NCI-H510A treated with DMSO at 0.1 percent for 48 hours (cell line): ENCODE measurements at regions not wholly inside any gene's neighbourhood (a gene's known extent, or its start where the extent isn't known, plus 50 kb on each side); places are given as distances from the start of the nearest gene placed in this dataset.
"Not testable (repeated sequence)": the region's sequence is repeated elsewhere in the genome, so short reads cannot be mapped to it uniquely, and the experiment has no call there.

Source experiments
- DNase-seq: peaks from one replicate; lab custom pipeline; 2025; lab: John Stamatoyannopoulos, UW

GRCh38 chr10:65275296-65275695, 1650.5 kb upstream of the LRRTM3 start:
- DNase-seq = no peak

- no peak for DNase-seq
Measured at GRCh38 chr10:65284495-65285041, 1641.3 kb upstream of the LRRTM3 start.

- DNase-seq = not testable (repeated sequence)
Measured at GRCh38 chr10:65285726-65286125, 1640.1 kb upstream of the LRRTM3 start.

- DNase-seq = no peak
Measured at GRCh38 chr10:65291286-65291685, 1634.5 kb upstream of the LRRTM3 start.

GRCh38 chr10:65292551-65292950, 1633.3 kb upstream of the LRRTM3 start:
- no peak for DNase-seq

- no peak for DNase-seq
Measured at GRCh38 chr10:65294329-65294728, 1631.5 kb upstream of the LRRTM3 start.

- no peak for DNase-seq
Measured at GRCh38 chr10:65301181-65301580, 1624.7 kb upstream of the LRRTM3 start.

GRCh38 chr10:65306201-65306600, 1619.6 kb upstream of the LRRTM3 start:
- DNase-seq = no peak

- no peak for DNase-seq
Measured at GRCh38 chr10:65312876-65313275, 1613.0 kb upstream of the LRRTM3 start.

GRCh38 chr10:65313406-65313805, 1612.4 kb upstream of the LRRTM3 start:
- no peak for DNase-seq

- DNase-seq = no peak
Measured at GRCh38 chr10:65314253-65314652, 1611.6 kb upstream of the LRRTM3 start.

GRCh38 chr10:65319493-65319892, 1606.3 kb upstream of the LRRTM3 start:
- no peak for DNase-seq

GRCh38 chr10:65320236-65321026, 1605.4 kb upstream of the LRRTM3 start:
- no peak for DNase-seq

GRCh38 chr10:65323802-65324201, 1602.0 kb upstream of the LRRTM3 start:
- DNase-seq = no peak

- no peak for DNase-seq
Measured at GRCh38 chr10:65325913-65326312, 1599.9 kb upstream of the LRRTM3 start.

- DNase-seq = no peak
Measured at GRCh38 chr10:65328486-65328885, 1597.3 kb upstream of the LRRTM3 start.

- DNase-seq = no peak
Measured at GRCh38 chr10:65335311-65335710, 1590.5 kb upstream of the LRRTM3 start.

- DNase-seq = no peak
Measured at GRCh38 chr10:65340340-65340739, 1585.5 kb upstream of the LRRTM3 start.

GRCh38 chr10:65341323-65341925, 1584.4 kb upstream of the LRRTM3 start:
- no peak for DNase-seq

- DNase-seq = no peak
Measured at GRCh38 chr10:65342245-65342644, 1583.6 kb upstream of the LRRTM3 start.

- DNase-seq = no peak
Measured at GRCh38 chr10:65346466-65346865, 1579.4 kb upstream of the LRRTM3 start.

GRCh38 chr10:65348637-65349036, 1577.2 kb upstream of the LRRTM3 start:
- no peak for DNase-seq

GRCh38 chr10:65350611-65351010, 1575.2 kb upstream of the LRRTM3 start:
- no peak for DNase-seq
